WTC11 (cell line): ENCODE measurements at regions not wholly inside any gene's neighbourhood (a gene's known extent, or its start where the extent isn't known, plus 50 kb on each side); places are given as distances from the start of the nearest gene placed in this dataset.

Source experiments
- ATAC-seq: fragments of 200-7000 bp; cut with Tn5 transposase; 2 replicates; pipeline ENCODE4 v1.10.0; 2021; ENCODE audit warnings: mild to moderate bottlenecking, moderate library complexity
- CTCF ChIA-PET: fragments of 300-600 bp; sonication (Branson Sonifier 250); formaldehyde crosslinking; loops from one replicate; lab custom pipeline; 2021; ENCODE audit warnings: antibody characterized with exemption; lab: Charles Lee
- POLR2A ChIA-PET: fragments of 350-600 bp; sonication (Branson Sonifier 250); formaldehyde crosslinking; loops from one replicate; lab custom pipeline; 2021; ENCODE audit warnings: antibody characterized with exemption; lab: Charles Lee
- DNase-seq: peaks from one replicate; pipeline ENCODE4 v3.0.0; 2021; ENCODE audit warnings: low spot score
- H3K27ac Mint-ChIP-seq: 2 replicates; pipeline ENCODE4 v1.8.0; 2021; ENCODE audit warnings: mixed read lengths
- H3K27me3 Mint-ChIP-seq: 2 replicates; pipeline ENCODE4 v1.8.0; 2021; ENCODE audit warnings: low read depth, mild to moderate bottlenecking, moderate library complexity, mixed read lengths
- H3K36me3 Mint-ChIP-seq: 2 replicates; pipeline ENCODE4 v1.8.0; 2021; ENCODE audit warnings: mixed read lengths
- H3K4me1 Mint-ChIP-seq: 2 replicates; pipeline ENCODE4 v1.8.0; 2022; ENCODE audit warnings: mixed read lengths
- H3K4me3 Mint-ChIP-seq: 2 replicates; pipeline ENCODE4 v1.8.0; 2021; ENCODE audit warnings: mild to moderate bottlenecking, moderate library complexity, mixed read lengths
- H3K9me3 Mint-ChIP-seq: 2 replicates; pipeline ENCODE4 v1.8.0; 2021; ENCODE audit warnings: mixed read lengths
- CREM ChIP-seq: sonication (generic); formaldehyde crosslinking; IDR thresholded peaks from 2 replicates; pipeline ENCODE4 v1.8.1; 2022; ENCODE audit warnings: mild to moderate bottlenecking, missing genetic modification reagents, moderate library complexity
- E2F4 ChIP-seq: sonication (generic); formaldehyde crosslinking; IDR thresholded peaks from 2 replicates; pipeline ENCODE4 v1.8.1; 2022; ENCODE audit warnings: low read depth, mild to moderate bottlenecking, moderate library complexity, missing genetic modification reagents, borderline replicate concordance
- ELF4 ChIP-seq: sonication (generic); formaldehyde crosslinking; IDR thresholded peaks from 2 replicates; pipeline ENCODE4 v1.8.1; 2022; ENCODE audit warnings: low read depth, mild to moderate bottlenecking, moderate library complexity, missing genetic modification reagents
- FOXJ3 ChIP-seq: sonication (generic); formaldehyde crosslinking; IDR thresholded peaks from 2 replicates; pipeline ENCODE4 v1.9.0; 2021; ENCODE audit warnings: missing genetic modification reagents, mild to moderate bottlenecking, borderline replicate concordance
- GTF2I ChIP-seq: fragments of 250-450 bp; sonication (Bioruptor Pico); conservative IDR thresholded peaks from 2 replicates; pipeline ENCODE4 v1.4.0; 2021; ENCODE audit warnings: mild to moderate bottlenecking
- HMGA2 ChIP-seq: fragments of 250-450 bp; sonication (Bioruptor Pico); IDR thresholded peaks from 2 replicates; pipeline ENCODE4 v1.4.0; 2021; ENCODE audit warnings: mild to moderate bottlenecking, moderate library complexity
- KAT7 ChIP-seq: sonication (generic); formaldehyde crosslinking; IDR thresholded peaks from 2 replicates; pipeline ENCODE4 v1.8.1; 2023; ENCODE audit warnings: missing genetic modification reagents, mild to moderate bottlenecking, borderline replicate concordance
- MXD4 ChIP-seq: fragments of 250-450 bp; sonication (Bioruptor Pico); IDR thresholded peaks from 2 replicates; pipeline ENCODE4 v1.8.0; 2021; ENCODE audit warnings: mild to moderate bottlenecking, moderate library complexity, borderline replicate concordance
- NR1H2 ChIP-seq: sonication (generic); formaldehyde crosslinking; IDR thresholded peaks from 2 replicates; pipeline ENCODE4 v1.9.0; 2021; ENCODE audit warnings: mild to moderate bottlenecking, moderate library complexity, missing genetic modification reagents
- SMAD4 ChIP-seq: sonication (generic); formaldehyde crosslinking; IDR thresholded peaks from 2 replicates; pipeline ENCODE4 v1.8.0; 2022; ENCODE audit warnings: mild to moderate bottlenecking, missing genetic modification reagents
- SOX15 ChIP-seq: fragments of 250-450 bp; sonication (Bioruptor Pico); IDR thresholded peaks from 2 replicates; pipeline ENCODE4 v1.9.0; 2021; ENCODE audit warnings: mild to moderate bottlenecking
- SP1 ChIP-seq: sonication (generic); formaldehyde crosslinking; conservative IDR thresholded peaks from 2 replicates; pipeline ENCODE4 v1.8.1; 2022; ENCODE audit warnings: missing genetic modification reagents
- STAT6 ChIP-seq: sonication (generic); formaldehyde crosslinking; conservative IDR thresholded peaks from 2 replicates; pipeline ENCODE4 v1.8.1; 2023; ENCODE audit warnings: mild to moderate bottlenecking, low read depth, missing genetic modification reagents, moderate library complexity
- USF1 ChIP-seq: sonication (generic); formaldehyde crosslinking; IDR thresholded peaks from 2 replicates; pipeline ENCODE4 v1.8.0; 2022; ENCODE audit warnings: mild to moderate bottlenecking, missing genetic modification reagents
- ZBTB21 ChIP-seq: sonication (generic); formaldehyde crosslinking; IDR thresholded peaks from 2 replicates; pipeline ENCODE4 v1.8.1; 2023; ENCODE audit warnings: mild to moderate bottlenecking, missing genetic modification reagents, borderline replicate concordance
- ZBTB43 ChIP-seq: sonication (generic); formaldehyde crosslinking; IDR thresholded peaks from 2 replicates; pipeline ENCODE4 v1.8.1; 2023; ENCODE audit warnings: mild to moderate bottlenecking, missing genetic modification reagents
- ZNF121 ChIP-seq: sonication (generic); formaldehyde crosslinking; IDR thresholded peaks from 2 replicates; pipeline ENCODE4 v1.8.0; 2023; ENCODE audit warnings: missing genetic modification reagents
- ZNF138 ChIP-seq: sonication (generic); formaldehyde crosslinking; conservative IDR thresholded peaks from 2 replicates; pipeline ENCODE4 v1.8.1; 2022; ENCODE audit warnings: mild to moderate bottlenecking, moderate library complexity, missing genetic modification reagents
- ZNF219 ChIP-seq: sonication (generic); formaldehyde crosslinking; IDR thresholded peaks from 2 replicates; pipeline ENCODE4 v1.8.0; 2023; ENCODE audit warnings: missing genetic modification reagents, mild to moderate bottlenecking, borderline replicate concordance
- ZNF416 ChIP-seq: fragments of 250-450 bp; sonication (Bioruptor Pico); IDR thresholded peaks from 2 replicates; pipeline ENCODE4 v1.9.0; 2021; ENCODE audit warnings: mild to moderate bottlenecking, inconsistent platforms
- ZNF425 ChIP-seq: fragments of 250-450 bp; sonication (Bioruptor Pico); conservative IDR thresholded peaks from 2 replicates; pipeline ENCODE4 v1.9.0; 2021; ENCODE audit warnings: mild to moderate bottlenecking
- ZNF532 ChIP-seq: fragments of 250-450 bp; sonication (Bioruptor Pico); IDR thresholded peaks from 2 replicates; pipeline ENCODE4 v1.9.0; 2021; ENCODE audit warnings: mild to moderate bottlenecking, borderline replicate concordance
- ZNF671 ChIP-seq: fragments of 250-450 bp; sonication (Bioruptor Pico); IDR thresholded peaks from 2 replicates; pipeline ENCODE4 v1.8.0; 2021; ENCODE audit warnings: mild to moderate bottlenecking

- DNase-seq (no peak), ATAC-seq (no peak)
- Mint-ChIP-seq H3K27ac (no peak overlapping the region), H3K9me3 (no peaks in the 10 kb centered on the region), H3K4me1 (peaks cover 10% of the 10 kb centered on the region), H3K36me3 (no peaks in the 10 kb centered on the region), H3K4me3 (no peak overlapping the region), H3K27me3 (no peaks in the 10 kb centered on the region)
- POLR2A ChIA-PET: no interaction called here
- no peak for TF ChIP-seq MXD4 (CRISPR knock-in tag)
- TF ChIP-seq ZNF219: no peak
- no peak for TF ChIP-seq ZNF425 (CRISPR knock-in tag)
- no peak for TF ChIP-seq SOX15
- no peak for TF ChIP-seq HMGA2 (CRISPR knock-in tag)
- no peak for TF ChIP-seq FOXJ3 (CRISPR knock-in tag)
- no peak for TF ChIP-seq ZNF532 (CRISPR knock-in tag)
- TF ChIP-seq ZBTB43 (CRISPR knock-in tag): no peak
- TF ChIP-seq USF1 (CRISPR knock-in tag): no peak
- TF ChIP-seq ZNF121: no peak
- no peak for TF ChIP-seq ZNF138 (CRISPR knock-in tag)
- TF ChIP-seq CREM (CRISPR knock-in tag): no peak
- no peak for TF ChIP-seq ZBTB21 (CRISPR knock-in tag)
- TF ChIP-seq KAT7 (CRISPR knock-in tag): no peak
- TF ChIP-seq SMAD4 (CRISPR knock-in tag): no peak
- no peak for TF ChIP-seq ZNF671 (CRISPR knock-in tag)
- no peak for TF ChIP-seq ZNF416 (CRISPR knock-in tag)
- TF ChIP-seq NR1H2 (CRISPR knock-in tag): no peak
- TF ChIP-seq ELF4 (CRISPR knock-in tag): no peak
- CTCF ChIA-PET: no interaction called here
Measured at GRCh38 chr18:68467957-68468356, 247.0 kb downstream of the TMX3 start.

GRCh38 chr18:68467329-68467728 lies 247.6 kb downstream of the TMX3 start:
- Mint-ChIP-seq H3K4me1 (peaks cover 10% of the 10 kb centered on the region), H3K9me3 (no peaks in the 10 kb centered on the region), H3K27ac (no peak overlapping the region), H3K4me3 (no peak overlapping the region), H3K36me3 (no peaks in the 10 kb centered on the region), H3K27me3 (no peaks in the 10 kb centered on the region)
- no peak for TF ChIP-seq GTF2I (CRISPR knock-in tag)
- TF ChIP-seq E2F4 (CRISPR knock-in tag): no peak
- TF ChIP-seq STAT6 (CRISPR knock-in tag): no peak
- no peak for TF ChIP-seq SP1 (CRISPR knock-in tag)
- POLR2A ChIA-PET: no interaction called here
- DNase-seq: no peak
- no peak for ATAC-seq
- CTCF ChIA-PET: no interaction called here
